ENCODE measurements at regions not wholly inside any gene's neighbourhood (a gene's known extent, or its start where the extent isn't known, plus 50 kb on each side); places are given as distances from the start of the nearest gene placed in this dataset.

- intact Hi-C loops (cut with micrococcal nuclease) = no loop called here
- no peaks in the 10 kb centered on the region for H3K4me1 ChIP-seq (ENCODE audit: control insufficient read depth, insufficient read depth, low read length)
- H3K36me3 ChIP-seq (ENCODE audit: control insufficient read depth, insufficient read depth, low read length) = no peaks in the 10 kb centered on the region
- Mint-ChIP-seq H3K36me3 (no peaks in the 10 kb centered on the region), H3K27me3 (ENCODE audit: low read depth in 2 of 2) (no peaks in the 10 kb centered on the region), H3K9me3 (peaks cover 13 to 15% of the 10 kb centered on the region in 2 donors), H3K4me1 (no peaks in the 10 kb centered on the region), H3K27ac (no peak overlapping the region), H3K4me3 (no peak overlapping the region)
- no peak for TF ChIP-seq CTCF (IDR thresholded peaks at IDR 0.05)
- H3K27me3 ChIP-seq (ENCODE audit: control insufficient read depth, insufficient read depth, low read length) = no peaks in the 10 kb centered on the region
- 100% methylated on average over 2 of the region's 2 CpGs for WGBS (ENCODE audit: insufficient coverage)
- no peaks in the 10 kb centered on the region for H3K9me3 ChIP-seq (ENCODE audit: control insufficient read depth, insufficient read depth, low read length)
- H3K4me3 ChIP-seq (ENCODE audit: low read length) = no peak overlapping the region
- ATAC-seq (no peak), DNase-seq (no peak)
- H3K27ac ChIP-seq (ENCODE audit: low read length) = no peak overlapping the region
Observed at GRCh38 chr2:166665991-166666940, 172.2 kb upstream of the SCN7A start.

GRCh38 chr2:166661824-166662223 lies 167.8 kb upstream of the SCN7A start:
- ATAC-seq (no peak), DNase-seq (no peak)
- Mint-ChIP-seq H3K9me3 (peaks cover 11% of the 10 kb centered on the region in 2 donors), H3K4me3 (no peak overlapping the region), H3K36me3 (no peaks in the 10 kb centered on the region), H3K4me1 (no peaks in the 10 kb centered on the region), H3K27ac (no peak overlapping the region), H3K27me3 (ENCODE audit: low read depth in 2 of 2) (no peaks in the 10 kb centered on the region)
- Histone ChIP-seq H3K36me3 (ENCODE audit: control insufficient read depth, insufficient read depth, low read length) (no peaks in the 10 kb centered on the region), H3K27me3 (ENCODE audit: control insufficient read depth, insufficient read depth, low read length) (no peaks in the 10 kb centered on the region), H3K9me3 (ENCODE audit: control insufficient read depth, insufficient read depth, low read length) (no peaks in the 10 kb centered on the region), H3K27ac (ENCODE audit: low read length) (no peak overlapping the region), H3K4me3 (ENCODE audit: low read length) (no peak overlapping the region), H3K4me1 (ENCODE audit: control insufficient read depth, insufficient read depth, low read length) (no peaks in the 10 kb centered on the region)
- WGBS (ENCODE audit: insufficient coverage) = 89% methylated on average over 2 of the region's 3 CpGs
- no peak for TF ChIP-seq CTCF (IDR thresholded peaks at IDR 0.05)
- intact Hi-C loops (cut with micrococcal nuclease) = no loop called here

- Histone ChIP-seq H3K4me3 (ENCODE audit: low read length) (no peak overlapping the region), H3K36me3 (ENCODE audit: control insufficient read depth, insufficient read depth, low read length) (no peaks in the 10 kb centered on the region), H3K4me1 (ENCODE audit: control insufficient read depth, insufficient read depth, low read length) (no peaks in the 10 kb centered on the region), H3K9me3 (ENCODE audit: control insufficient read depth, insufficient read depth, low read length) (no peaks in the 10 kb centered on the region), H3K27me3 (ENCODE audit: control insufficient read depth, insufficient read depth, low read length) (no peaks in the 10 kb centered on the region), H3K27ac (ENCODE audit: low read length) (no peak overlapping the region)
- ATAC-seq (no peak), DNase-seq (no peak)
- intact Hi-C loops (cut with micrococcal nuclease) = no loop called here
- WGBS (ENCODE audit: insufficient coverage) = no CpG with 5 or more reads among the region's 2 CpGs
- Mint-ChIP-seq H3K36me3 (no peaks in the 10 kb centered on the region), H3K27me3 (ENCODE audit: low read depth in 2 of 2) (no peaks in the 10 kb centered on the region), H3K4me3 (no peak overlapping the region), H3K9me3 (peaks cover 10 to 12% of the 10 kb centered on the region in 2 donors), H3K4me1 (no peaks in the 10 kb centered on the region), H3K27ac (no peak overlapping the region)
- no peak for TF ChIP-seq CTCF (IDR thresholded peaks at IDR 0.05)
Observed at GRCh38 chr2:166661391-166661790, 167.3 kb upstream of the SCN7A start.
